Medulla oblongata (tissue), 1 donor: ENCODE measurements at regions not wholly inside any gene's neighbourhood (a gene's known extent, or its start where the extent isn't known, plus 50 kb on each side); places are given as distances from the start of the nearest gene placed in this dataset.

ENCODE experiments used
- DNase-seq: peaks from one replicate; pipeline ENCODE4 v3.0.0-alpha.2; 2015; ENCODE audit errors: extremely low spot score

DNA sequence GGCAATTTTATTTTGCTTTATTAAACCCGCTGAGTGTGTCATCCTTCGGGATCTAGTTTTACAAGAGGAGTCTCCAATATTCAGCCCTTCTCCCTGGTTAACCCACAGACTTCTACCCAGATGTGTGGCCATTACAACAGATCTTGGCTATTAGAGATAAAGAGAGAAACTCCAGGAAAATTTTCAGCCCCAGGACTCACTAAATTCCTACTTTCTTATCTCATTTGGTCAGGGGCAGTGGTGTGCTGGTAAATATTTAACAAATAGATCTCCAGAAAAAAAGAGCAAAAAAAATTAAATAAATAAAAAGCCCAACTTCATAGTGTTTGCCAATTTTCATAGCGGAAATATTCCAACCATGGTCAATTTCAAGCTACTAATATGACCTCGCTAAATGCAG is 168.4 kb downstream of the RND3 start:
- DNase-seq = no peak

DNA sequence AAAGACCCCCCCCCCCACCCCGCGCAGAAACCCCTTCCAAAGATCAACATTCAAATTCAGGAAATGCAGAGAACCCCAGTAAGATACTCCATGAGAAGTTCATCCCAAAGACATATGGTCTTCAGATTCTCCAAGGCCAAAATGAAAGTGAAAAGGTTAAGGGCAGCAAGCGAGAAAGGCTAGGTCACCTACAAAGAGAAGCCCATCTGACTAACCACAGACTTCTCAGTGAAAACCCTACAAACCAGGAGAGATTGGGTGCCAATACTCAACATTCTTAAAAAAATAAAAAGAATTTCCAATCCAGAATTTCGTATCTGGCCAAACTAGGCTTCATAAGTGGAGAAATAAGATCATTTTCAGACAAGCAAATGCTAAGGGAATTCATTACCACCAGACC is 175.2 kb downstream of the RND3 start:
- no peak for DNase-seq

DNA sequence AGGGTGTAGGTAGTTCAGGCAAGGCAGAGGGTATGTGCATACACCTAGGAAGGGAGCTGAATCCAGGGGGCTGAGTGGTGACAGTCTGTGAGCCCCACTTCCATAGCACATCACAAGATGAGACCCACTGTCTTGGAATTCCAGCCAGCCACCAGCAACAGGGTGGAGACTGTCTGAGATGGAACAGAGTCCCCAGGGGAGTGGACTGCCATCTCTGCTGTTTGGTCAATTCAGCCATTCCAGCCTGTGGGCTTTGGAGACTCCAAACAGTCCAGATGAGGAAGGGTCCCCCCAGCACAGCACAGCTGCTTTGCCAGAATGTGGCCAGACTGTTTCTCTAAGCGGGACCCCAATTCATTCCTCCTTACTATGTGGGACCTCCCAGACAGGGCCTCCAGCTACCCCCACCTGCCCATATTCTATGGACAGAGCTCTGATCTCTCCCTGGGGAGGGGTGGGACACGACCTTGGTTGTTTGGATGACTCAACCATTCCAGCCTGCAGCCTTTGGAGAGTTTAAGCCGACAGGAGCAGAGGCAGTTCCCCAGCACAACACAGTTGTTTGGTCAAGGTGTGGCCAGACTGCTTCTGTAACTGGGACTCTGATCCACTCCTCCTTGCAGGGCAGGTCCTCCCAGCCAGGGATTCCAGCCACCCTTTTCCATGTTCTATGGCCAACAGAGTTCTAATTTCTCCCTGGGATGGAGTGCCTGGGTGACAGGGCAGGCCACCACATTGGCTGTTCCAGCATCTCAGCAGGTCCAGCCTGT is 178.0 kb downstream of the RND3 start:
- DNase-seq = no peak

DNA sequence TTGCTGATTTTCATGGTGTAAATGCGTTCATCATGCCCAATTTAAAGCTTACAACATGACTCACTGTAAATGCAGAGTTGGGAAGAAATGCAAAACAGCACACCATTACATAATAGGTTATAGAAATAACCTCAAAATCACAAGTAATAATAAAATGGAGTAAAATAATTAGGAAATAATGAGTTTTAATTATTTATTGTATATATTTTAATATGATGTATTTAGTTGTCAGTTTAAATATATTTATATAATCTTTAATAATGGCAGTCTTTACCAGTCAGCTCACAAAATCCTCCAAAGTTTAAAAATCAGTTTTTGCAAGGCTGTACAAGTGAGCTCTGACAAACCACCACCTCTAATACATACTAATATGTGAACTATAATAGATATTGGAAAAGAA is 180.2 kb downstream of the RND3 start:
- no peak for DNase-seq

DNA sequence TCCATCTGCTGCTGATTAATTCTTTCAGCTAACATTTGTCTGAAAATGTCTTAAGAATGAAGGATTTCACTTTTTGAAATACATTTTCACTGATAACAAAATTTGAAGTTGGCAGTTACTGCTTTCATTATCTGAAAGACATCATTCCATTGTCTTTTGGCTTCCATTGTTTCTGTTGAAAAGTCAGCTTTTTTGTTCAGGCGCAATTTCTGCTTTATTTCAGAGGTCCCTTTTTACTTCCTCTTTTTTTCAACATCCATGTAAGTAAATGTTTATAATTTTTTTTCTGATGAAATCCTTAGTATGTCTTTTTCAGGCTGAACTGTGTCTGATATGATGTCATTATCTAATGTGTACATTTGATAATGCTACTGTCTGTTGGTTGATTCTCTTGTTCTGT is 184.2 kb downstream of the RND3 start:
- no peak for DNase-seq

DNA sequence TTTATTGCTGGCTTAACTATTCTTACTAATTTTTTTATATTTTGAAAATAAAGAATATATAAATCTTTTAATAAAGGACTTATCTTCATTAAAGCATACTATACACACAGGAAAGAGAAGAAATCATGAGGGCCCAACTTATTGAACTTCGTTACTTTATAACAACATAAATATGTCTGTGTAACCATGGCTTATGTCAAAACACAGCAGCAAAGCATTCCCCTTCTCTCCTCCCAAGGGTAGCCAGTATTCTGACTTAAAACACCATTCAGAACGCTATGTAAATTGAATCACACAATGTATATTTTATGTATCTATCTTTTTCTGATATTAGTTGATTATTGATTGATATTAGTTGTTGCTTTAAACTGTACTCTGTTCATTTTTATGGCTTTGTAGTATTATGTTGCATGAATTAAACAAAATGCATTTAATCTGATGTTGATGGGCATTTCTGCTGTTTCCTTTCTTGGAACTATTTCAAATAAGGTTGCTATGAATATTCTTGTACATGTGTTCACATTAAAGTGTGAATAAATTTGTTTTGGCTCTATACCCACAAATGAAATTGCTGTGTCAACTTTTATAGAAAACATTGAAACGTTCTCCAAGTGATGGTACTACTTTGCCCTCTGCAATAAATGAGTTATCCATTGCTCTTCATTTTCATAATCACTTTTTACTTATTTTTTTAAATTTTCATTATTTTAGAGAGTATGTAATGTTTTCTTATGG is 188.7 kb downstream of the RND3 start:
- DNase-seq = no peak

DNA sequence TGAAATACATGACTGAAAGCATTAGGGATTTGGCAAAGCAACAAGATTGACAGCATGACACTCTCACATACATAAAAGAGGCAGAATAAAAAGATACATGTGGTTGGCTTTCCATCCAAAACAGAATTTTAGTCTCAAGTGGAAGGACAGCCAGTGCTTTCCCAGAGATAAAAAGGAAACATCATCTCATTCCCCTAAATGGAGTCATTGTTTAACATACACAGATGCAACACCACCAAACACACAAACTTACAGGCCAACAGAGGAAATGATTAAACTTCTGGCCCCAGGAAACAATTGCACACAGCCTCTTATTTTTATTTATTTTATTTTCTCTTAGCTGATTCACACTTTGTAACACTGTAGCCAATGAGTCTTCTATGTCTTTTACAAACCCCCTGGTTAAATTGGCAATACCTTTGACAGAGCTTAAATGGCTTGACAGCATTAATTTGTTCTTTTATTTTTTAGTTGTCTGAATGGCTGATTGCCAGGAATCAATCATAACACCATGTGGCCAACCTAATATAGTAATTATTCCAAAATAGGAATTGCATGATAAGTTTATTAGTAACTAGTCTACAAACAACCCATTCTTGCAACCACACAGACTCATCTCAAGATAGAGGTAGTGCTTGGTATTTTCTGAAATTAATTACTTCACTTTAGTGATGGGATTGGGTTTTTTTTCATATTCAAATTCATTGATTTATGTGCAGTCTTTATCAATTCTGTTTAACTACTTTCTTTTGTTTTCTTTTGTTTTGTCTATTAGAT is 190.5 kb downstream of the RND3 start:
- DNase-seq = peak; percentile 19

DNA sequence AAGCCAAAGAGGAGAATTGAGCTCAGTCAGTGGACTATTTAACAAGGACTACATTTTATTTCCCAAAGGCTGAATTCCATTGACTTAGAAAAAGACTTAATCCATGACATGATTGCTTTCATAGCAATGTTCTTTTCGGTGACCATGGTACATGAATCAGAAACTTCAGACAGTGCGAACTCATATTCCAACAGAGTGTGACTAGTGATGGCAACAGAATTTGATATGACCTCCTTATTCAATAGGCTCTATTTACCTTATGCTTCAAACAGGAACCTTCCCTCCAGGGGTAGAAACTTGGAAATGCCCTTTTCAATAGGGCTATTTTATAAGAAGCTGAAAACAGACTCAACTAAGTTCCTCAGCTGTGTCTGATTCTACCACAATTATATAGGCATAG is 191.9 kb downstream of the RND3 start:
- DNase-seq = no peak

DNA sequence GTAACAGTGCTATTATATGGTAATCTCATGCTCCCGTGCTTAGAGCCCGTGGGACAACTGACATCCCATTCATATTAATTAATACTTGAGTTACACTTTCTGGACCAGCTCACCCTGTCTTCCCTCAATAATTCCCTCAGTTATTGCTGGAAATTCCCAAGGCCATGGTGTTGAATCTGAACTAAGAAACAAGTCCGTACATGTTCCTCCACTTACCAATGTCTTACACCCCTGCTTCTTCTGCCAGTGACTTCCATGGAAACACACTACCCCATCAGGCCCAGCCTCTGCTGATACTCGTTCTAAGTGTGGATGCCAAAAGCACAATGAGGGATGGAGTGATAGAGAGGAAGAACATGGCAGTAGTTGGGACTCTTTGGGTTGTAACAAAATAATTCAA is 193.7 kb downstream of the RND3 start:
- DNase-seq = no peak

DNA sequence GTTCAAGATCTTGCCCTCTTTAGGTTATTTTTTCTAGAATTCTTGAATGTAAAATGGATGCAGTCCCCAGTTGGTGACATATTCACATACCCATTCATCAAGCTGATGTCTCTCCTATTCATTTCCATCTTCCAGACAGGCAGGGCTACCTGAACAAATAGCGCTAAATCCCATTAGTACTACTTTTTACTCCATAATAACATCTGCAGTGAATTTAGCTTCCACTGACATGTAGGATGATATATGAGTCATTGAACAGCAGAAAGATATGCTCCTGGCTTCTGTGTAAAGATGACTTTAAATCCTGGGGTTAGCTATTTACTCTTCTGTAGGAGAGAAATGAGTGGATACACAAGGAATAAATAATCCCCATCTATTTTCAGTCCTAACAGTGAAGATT is 194.7 kb downstream of the RND3 start:
- DNase-seq = no peak

DNA sequence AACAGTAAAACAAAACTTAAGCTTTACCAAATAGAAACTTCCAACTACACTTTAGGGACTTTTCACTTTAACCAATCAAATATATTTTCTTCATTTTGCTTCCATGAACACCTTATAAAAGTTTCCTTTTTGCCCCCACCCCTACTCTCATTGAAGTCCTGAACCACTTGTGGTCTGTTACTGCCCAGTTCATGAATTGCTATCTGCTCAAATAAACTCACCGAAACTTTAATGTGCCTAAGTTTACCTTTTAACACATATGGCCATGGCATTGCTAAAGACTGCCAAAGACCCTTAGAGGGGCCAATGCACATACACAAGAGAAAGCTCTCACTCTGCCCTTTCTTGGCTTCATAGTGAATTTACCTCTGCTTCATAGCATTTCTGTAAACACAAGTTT is 195.3 kb downstream of the RND3 start:
- no peak for DNase-seq

DNA sequence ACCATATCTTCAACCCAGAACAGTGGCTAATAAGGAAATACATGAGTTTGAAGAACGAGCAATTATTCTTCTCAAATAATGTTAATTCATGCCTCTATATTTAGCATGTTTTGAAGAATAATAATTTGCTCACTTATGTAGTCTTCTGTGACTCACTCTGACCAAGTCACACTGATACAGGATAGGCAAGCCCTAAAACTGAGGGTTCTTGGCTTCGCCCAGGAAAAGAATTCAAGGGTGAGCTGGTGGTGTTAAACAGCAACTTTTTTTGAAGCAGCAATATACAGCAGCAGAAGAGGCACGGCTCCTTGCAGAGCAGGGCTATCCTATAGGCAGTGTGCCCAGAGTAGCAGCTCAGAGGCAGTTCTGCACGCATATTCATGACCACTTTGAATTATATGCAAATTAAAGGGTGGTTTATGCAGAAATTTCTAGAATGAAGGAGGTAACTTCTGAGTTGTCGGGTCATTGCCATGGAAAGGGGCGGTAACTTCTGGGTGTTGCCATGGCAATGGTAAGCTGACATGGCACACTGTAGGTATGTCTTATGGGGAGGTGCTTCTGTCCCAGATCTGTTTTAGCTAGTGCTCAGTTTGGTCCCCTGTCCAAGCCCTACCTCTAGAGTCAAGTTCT is 200.6 kb downstream of the RND3 start:
- DNase-seq = no peak

DNA sequence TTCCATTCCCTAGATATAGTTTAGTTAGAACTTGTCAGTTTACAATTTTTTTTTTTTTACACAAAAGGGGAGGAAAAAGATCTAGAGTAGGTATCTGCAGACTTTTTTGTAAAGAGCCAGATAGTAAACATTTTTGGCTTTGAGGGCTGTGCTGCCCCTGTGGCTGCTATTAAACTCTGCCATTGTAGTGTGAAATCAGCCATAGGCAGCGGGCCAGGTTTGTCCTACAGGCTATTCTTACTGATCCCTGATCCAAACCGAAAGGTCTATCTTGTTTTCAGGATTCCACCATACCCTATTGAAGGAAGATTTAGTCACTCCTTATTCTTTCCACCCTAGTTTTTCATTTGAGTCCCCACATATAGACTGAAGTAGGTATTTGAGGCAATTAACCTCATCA is 203.4 kb downstream of the RND3 start:
- no peak for DNase-seq

DNA sequence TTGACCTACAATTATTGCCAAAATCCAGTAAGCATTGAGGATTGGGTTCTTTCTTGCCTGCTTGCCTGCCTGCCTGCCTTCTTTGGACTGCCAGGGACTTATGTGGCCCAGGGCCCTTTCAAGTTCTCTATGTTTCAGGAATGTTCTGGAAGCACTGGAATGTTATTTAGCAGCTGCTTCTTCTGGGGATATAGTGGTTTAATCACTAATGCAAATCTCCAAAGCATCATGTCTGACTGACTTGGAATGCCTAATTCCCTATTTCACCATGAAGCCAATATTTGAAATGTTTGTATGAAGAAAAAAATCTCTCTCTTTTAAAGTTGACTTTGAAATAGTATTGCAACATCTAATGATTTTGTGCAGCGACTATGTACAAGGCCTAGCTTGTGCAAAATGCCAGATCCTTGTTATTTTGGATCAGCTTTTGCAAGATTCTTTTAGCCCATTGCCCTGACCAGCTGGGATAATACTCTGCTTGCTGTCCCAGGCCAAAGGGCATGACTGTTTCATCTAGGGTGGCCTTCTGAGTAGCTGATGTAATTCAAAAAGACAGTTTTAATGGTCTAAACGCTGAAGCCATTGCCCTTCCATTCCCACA is 204.6 kb downstream of the RND3 start:
- DNase-seq = no peak

DNA sequence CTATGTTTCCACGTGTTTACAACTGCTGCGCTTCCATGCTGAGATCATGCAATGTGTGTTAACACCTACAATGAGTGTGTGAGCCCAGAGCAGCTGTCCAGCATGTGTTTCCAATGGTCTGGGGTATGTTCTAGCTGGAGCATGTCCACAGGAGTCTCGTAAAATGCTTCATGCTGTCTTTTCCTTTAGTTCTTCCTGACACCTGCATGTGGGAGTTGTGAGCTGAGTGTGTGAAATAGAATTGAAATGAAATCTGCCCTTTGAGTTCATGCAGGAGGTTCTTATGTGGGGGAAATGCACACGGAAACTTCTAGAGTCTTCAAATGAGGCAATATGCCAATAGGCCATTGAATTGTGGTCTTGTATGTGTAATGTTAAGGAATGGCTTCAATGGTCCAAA is 205.1 kb downstream of the RND3 start:
- no peak for DNase-seq

DNA sequence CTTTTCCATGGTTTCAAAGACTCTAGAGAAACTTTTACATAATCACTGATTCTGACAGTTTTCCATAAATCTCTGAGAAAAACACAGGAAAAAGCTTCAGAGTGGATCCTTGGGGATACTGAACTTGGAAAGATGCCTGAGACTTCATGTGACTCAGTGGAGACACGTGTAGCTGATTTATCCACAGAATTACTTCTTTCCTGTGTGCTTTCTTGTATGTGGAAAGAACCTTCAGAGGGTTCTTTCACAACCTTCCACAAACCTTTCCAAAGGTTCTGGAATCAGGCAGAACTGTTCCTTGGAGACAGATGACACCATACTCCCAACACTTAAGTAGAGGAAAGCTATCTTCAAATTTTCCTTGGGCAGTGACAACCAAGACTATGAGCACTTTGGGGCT is 207.2 kb downstream of the RND3 start:
- DNase-seq = no peak

DNA sequence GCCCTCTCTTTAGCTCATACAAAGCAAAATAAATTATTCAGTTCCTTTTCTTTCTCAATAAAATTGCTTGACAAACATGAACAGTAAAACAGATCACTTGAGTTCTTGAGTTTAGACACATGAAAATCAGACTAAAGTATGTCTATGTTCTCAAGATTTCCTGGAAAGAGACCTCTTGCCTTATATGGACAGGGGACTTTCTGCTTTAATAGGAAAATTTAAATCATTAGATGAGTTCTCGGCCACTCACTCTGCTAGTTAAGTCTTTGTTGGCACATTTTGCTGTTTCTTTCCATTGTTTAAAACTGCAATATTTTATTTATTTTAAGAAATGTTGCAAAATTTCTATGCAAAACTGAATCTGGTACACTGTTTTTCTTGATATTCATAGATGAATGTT is 207.8 kb downstream of the RND3 start:
- no peak for DNase-seq

DNA sequence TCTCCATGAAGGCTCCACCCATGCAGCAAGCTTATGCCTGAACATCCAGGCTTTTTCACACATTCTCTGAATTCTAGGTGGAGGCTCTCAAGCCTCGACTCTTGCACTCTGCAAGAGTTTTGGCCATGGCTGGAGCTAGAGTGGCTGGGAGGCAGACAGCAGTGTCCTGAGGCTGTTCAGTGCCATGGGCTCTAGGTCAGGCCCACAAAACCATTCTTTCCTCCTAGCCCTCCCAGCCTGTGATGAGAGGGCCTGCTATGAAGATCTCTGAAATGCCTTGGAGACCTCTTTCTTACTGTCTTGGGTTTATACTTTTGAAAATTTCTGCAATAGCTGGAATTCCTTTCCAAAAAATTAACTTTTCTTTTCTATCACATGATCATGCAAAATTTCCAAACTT is 210.7 kb downstream of the RND3 start:
- no peak for DNase-seq

DNA sequence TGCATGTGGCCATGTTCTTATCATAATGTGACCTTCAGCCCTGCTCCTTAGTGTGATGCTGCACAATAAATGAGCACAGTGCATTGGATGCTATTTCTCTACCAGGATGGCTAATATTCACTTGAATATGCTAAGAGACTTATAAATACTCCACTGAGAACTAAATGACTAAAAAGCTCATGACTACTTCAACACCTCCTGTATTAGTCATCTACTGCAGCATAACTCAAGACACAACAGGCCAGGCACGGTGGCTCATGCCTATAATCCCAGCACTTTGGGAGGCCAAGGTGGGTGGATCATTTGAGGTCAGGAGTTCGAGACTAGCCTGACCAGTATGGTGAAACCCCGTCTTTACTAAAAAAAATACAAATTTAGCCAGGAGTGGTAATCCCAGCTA is 213.4 kb downstream of the RND3 start:
- DNase-seq = no peak

DNA sequence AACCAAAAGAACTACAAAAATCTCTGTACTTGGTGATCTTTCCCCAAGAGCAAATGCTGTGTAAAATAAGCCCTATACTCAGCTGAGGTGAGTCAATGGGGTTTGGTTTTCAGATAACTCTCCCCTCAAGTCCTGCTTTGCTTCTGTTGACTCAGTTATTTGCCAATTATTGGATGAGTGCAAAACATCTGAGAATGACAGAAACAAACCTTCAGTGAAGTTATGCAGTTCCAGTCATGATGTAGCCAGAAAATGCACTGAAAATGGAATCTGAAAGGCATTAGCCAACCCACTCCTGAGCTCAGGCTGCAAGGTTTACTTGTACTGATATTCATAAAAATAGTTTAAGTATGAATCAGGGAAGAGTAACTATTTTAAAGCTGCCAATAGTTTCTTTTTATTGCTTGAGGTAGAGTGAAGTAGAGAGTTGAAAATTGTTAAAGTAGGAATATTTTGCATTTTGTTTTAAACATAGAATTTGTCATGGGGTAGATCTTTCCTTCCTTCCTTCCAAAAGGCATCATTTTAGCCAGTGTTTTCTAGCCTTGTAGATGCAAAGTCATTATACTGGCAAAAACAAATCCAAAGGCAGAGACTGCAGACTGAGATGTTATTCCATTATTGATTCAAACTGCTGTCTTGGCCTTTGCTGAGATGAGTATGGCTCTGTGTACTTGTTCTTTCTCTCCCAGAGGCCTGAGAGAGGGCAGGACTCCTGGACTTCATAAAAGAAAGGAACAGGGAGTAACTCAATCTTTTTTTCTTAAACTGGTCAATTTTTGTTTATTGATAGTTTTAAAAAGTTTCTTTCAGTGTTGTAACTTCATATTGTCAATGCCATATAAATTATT is 215.3 kb downstream of the RND3 start:
- no peak for DNase-seq
